ENCODE measurements at regions not wholly inside any gene's neighbourhood (a gene's known extent, or its start where the extent isn't known, plus 50 kb on each side); places are given as distances from the start of the nearest gene placed in this dataset.

DNA sequence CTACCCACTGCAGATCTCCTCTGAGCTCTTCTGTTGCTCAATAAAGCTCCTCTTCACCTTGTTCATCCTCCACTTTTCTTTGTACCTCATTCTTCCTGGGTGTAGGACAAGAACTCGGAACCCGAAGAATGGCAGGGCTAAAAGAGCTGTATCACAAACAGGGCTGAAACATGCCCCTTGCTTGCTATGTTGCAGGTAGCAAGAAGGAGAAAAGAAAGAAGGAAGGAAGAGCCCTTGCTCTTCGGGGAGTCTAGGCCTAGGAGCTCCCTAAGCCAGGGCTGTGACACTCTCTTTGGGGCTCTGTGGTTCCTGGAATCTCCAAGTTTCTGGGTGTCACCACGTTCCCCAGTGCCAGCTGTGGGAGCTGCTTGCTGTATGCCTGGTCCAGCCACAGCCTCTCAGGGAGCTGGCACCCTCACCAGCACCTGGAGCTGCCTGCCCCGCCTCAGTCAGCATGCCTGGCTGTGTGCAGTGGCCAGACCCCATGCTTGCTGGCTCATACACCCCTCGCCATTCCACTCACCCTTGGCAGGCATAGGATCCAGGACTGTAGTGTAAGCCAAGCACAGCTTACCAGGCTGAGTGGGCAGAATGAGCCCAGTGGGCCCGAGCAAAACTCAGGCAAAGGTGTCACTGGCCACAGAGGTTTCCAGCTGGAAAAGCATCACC lies 274.8 kb upstream of the ADRA1B start:
- TF ChIP-seq, protein P1, sequence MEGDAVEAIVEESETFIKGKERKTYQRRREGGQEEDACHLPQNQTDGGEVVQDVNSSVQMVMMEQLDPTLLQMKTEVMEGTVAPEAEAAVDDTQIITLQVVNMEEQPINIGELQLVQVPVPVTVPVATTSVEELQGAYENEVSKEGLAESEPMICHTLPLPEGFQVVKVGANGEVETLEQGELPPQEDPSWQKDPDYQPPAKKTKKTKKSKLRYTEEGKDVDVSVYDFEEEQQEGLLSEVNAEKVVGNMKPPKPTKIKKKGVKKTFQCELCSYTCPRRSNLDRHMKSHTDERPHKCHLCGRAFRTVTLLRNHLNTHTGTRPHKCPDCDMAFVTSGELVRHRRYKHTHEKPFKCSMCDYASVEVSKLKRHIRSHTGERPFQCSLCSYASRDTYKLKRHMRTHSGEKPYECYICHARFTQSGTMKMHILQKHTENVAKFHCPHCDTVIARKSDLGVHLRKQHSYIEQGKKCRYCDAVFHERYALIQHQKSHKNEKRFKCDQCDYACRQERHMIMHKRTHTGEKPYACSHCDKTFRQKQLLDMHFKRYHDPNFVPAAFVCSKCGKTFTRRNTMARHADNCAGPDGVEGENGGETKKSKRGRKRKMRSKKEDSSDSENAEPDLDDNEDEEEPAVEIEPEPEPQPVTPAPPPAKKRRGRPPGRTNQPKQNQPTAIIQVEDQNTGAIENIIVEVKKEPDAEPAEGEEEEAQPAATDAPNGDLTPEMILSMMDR (IDR thresholded peaks at IDR 0.05): no peak
- TF ChIP-seq ZFX (IDR thresholded peaks at IDR 0.05; ENCODE audit: borderline replicate concordance): no peak
